ENCODE measurements at regions not wholly inside any gene's neighbourhood (a gene's known extent, or its start where the extent isn't known, plus 50 kb on each side); places are given as distances from the start of the nearest gene placed in this dataset.

- Histone ChIP-seq H3K27ac (no peak overlapping the region), H3K27me3 (no peaks in the 10 kb centered on the region), H3K36me3 (no peaks in the 10 kb centered on the region), H3K4me3 (no peak overlapping the region), H3K4me1 (peaks cover 0 to 19% (median 7%) of the 10 kb centered on the region in 3 donors), H3K9me3 (no peaks in the 10 kb centered on the region)
- ATAC-seq, result no peak
- WGBS, 2 donors (ENCODE audit: low coverage in 1 of 2), result 86 to 98% methylated on average over 1 to 4 of the region's 4 CpGs
- TF ChIP-seq EP300 (IDR thresholded peaks at IDR 0.05) (no peak), CTCF (IDR thresholded peaks at IDR 0.05) (no peak), POLR2A (IDR thresholded peaks at IDR 0.05) (no peak), POLR2AphosphoS5 (IDR thresholded peaks at IDR 0.05) (no peak)
Measured at GRCh38 chr11:15653191-15653710, 538.5 kb downstream of the INSC start.

- Histone ChIP-seq H3K4me1 (peaks cover 0 to 19% (median 7%) of the 10 kb centered on the region in 3 donors), H3K9me3 (no peaks in the 10 kb centered on the region), H3K27ac (no peak overlapping the region), H3K27me3 (no peaks in the 10 kb centered on the region), H3K4me3 (no peak overlapping the region), H3K36me3 (no peaks in the 10 kb centered on the region)
- WGBS, 2 donors (ENCODE audit: low coverage in 1 of 2), result 75 to 92% methylated on average over 2 of the region's 4 CpGs
- TF ChIP-seq POLR2AphosphoS5 (IDR thresholded peaks at IDR 0.05) (no peak), POLR2A (IDR thresholded peaks at IDR 0.05) (no peak), EP300 (IDR thresholded peaks at IDR 0.05) (no peak), CTCF (IDR thresholded peaks at IDR 0.05) (no peak)
- no peak for ATAC-seq
Measured at GRCh38 chr11:15654451-15654850, 539.7 kb downstream of the INSC start.

GRCh38 chr11:15655552-15655951 lies 540.8 kb downstream of the INSC start:
- Histone ChIP-seq H3K4me1 (peaks cover 0 to 8% (median 4%) of the 10 kb centered on the region in 3 donors), H3K27me3 (no peaks in the 10 kb centered on the region), H3K36me3 (no peaks in the 10 kb centered on the region), H3K4me3 (no peak overlapping the region), H3K9me3 (no peaks in the 10 kb centered on the region), H3K27ac (no peak overlapping the region)
- 76 to 87% methylated on average over 7 to 8 of the region's 8 CpGs for WGBS, 2 donors (ENCODE audit: low coverage in 1 of 2)
- no peak for ATAC-seq
- TF ChIP-seq POLR2A (IDR thresholded peaks at IDR 0.05) (no peak), CTCF (IDR thresholded peaks at IDR 0.05) (no peak), POLR2AphosphoS5 (IDR thresholded peaks at IDR 0.05) (no peak), EP300 (IDR thresholded peaks at IDR 0.05) (no peak)

GRCh38 chr11:15657264-15657663 lies 542.5 kb downstream of the INSC start:
- 89 to 91% methylated on average over 5 of the region's 5 CpGs for WGBS, 2 donors (ENCODE audit: low coverage in 1 of 2)
- Histone ChIP-seq H3K27ac (no peak overlapping the region), H3K4me1 (no peaks in the 10 kb centered on the region), H3K27me3 (no peaks in the 10 kb centered on the region), H3K9me3 (no peaks in the 10 kb centered on the region), H3K36me3 (no peaks in the 10 kb centered on the region), H3K4me3 (no peak overlapping the region)
- ATAC-seq, result no peak
- no peak for TF ChIP-seq POLR2A (IDR thresholded peaks at IDR 0.05)
- no peak for TF ChIP-seq EP300 (IDR thresholded peaks at IDR 0.05)
- no peak for TF ChIP-seq POLR2AphosphoS5 (IDR thresholded peaks at IDR 0.05)
- no peak for TF ChIP-seq CTCF (IDR thresholded peaks at IDR 0.05)

GRCh38 chr11:15660496-15660895 lies 545.8 kb downstream of the INSC start:
- Histone ChIP-seq H3K9me3 (no peaks in the 10 kb centered on the region), H3K4me1 (no peaks in the 10 kb centered on the region), H3K4me3 (no peak overlapping the region), H3K27ac (no peak overlapping the region), H3K27me3 (no peaks in the 10 kb centered on the region), H3K36me3 (no peaks in the 10 kb centered on the region)
- no peak for TF ChIP-seq POLR2AphosphoS5 (IDR thresholded peaks at IDR 0.05)
- TF ChIP-seq POLR2A (IDR thresholded peaks at IDR 0.05), result no peak
- no peak for TF ChIP-seq EP300 (IDR thresholded peaks at IDR 0.05)
- TF ChIP-seq CTCF (IDR thresholded peaks at IDR 0.05), result no peak
- 89 to 100% methylated on average over 1 to 2 of the region's 3 CpGs for WGBS, 2 donors (ENCODE audit: low coverage in 1 of 2)
- ATAC-seq, result no peak
